ENCODE measurements at regions not wholly inside any gene's neighbourhood (a gene's known extent, or its start where the extent isn't known, plus 50 kb on each side); places are given as distances from the start of the nearest gene placed in this dataset.

DNA sequence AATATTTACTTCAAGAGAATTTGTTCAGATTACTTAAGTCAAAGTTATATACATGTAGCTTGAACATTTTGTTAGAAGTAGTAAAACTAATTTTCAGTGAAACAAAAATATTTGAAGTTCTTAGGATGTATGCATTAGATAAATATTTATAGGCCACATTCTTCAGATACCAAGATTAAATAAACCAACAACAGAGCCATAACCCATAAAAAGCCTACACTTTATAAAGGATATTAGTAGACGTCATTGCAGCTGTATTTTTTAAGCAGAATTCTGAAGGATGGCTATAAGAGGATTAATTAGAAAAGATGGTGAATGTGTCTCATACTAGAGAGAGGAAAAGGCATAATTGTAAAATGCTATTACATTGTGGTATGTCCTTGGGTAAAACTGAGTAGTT lies 449.7 kb upstream of the ALCAM start:
- H3K4me3 Mint-ChIP-seq (ENCODE audit: unreplicated experiment): no peak overlapping the region

DNA sequence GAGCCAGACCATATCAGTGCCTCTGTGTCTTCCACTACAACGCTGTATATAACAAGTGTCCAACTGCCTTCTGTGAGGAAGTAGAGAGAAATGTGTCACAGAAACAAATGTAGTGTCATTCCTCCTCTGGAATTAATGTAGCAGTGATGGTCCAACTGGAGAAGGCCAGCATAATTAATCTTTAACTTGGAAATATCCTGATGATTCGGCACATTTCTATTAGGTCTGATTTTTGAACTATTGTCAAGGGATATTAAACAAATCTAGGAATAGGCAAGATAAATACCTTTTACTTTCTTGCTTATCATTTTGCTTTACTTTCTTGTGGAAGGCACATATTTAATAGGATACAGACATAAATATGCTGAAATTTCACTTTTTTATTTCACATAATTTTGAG lies 446.2 kb upstream of the ALCAM start:
- Mint-ChIP-seq H3K9me3 (ENCODE audit: unreplicated experiment) (peaks cover 13% of the 10 kb centered on the region), H3K4me1 (ENCODE audit: unreplicated experiment) (peaks cover 30% of the 10 kb centered on the region), H3K4me3 (ENCODE audit: unreplicated experiment) (no peak overlapping the region), H3K36me3 (ENCODE audit: unreplicated experiment) (no peaks in the 10 kb centered on the region), H3K27ac (ENCODE audit: unreplicated experiment) (no peak overlapping the region), H3K27me3 (ENCODE audit: unreplicated experiment) (no peaks in the 10 kb centered on the region)
- DNase-seq (ENCODE audit: extremely low spot score, unreplicated experiment): no peak
- TF ChIP-seq, protein P1, sequence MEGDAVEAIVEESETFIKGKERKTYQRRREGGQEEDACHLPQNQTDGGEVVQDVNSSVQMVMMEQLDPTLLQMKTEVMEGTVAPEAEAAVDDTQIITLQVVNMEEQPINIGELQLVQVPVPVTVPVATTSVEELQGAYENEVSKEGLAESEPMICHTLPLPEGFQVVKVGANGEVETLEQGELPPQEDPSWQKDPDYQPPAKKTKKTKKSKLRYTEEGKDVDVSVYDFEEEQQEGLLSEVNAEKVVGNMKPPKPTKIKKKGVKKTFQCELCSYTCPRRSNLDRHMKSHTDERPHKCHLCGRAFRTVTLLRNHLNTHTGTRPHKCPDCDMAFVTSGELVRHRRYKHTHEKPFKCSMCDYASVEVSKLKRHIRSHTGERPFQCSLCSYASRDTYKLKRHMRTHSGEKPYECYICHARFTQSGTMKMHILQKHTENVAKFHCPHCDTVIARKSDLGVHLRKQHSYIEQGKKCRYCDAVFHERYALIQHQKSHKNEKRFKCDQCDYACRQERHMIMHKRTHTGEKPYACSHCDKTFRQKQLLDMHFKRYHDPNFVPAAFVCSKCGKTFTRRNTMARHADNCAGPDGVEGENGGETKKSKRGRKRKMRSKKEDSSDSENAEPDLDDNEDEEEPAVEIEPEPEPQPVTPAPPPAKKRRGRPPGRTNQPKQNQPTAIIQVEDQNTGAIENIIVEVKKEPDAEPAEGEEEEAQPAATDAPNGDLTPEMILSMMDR (IDR thresholded peaks at IDR 0.05): no peak

More for the DNA sequence above, 449.7 kb upstream of the ALCAM start:
- H3K27me3 Mint-ChIP-seq (ENCODE audit: unreplicated experiment): no peaks in the 10 kb centered on the region
- H3K9me3 Mint-ChIP-seq (ENCODE audit: unreplicated experiment): peaks cover 13% of the 10 kb centered on the region
- peaks cover 31% of the 10 kb centered on the region for H3K4me1 Mint-ChIP-seq (ENCODE audit: unreplicated experiment)
- H3K27ac Mint-ChIP-seq (ENCODE audit: unreplicated experiment): peak overlapping the region; percentile 69
- TF ChIP-seq, protein P1 (IDR thresholded peaks at IDR 0.05): no peak
- H3K36me3 Mint-ChIP-seq (ENCODE audit: unreplicated experiment): no peaks in the 10 kb centered on the region
- DNase-seq (ENCODE audit: extremely low spot score, unreplicated experiment): no peak

DNA sequence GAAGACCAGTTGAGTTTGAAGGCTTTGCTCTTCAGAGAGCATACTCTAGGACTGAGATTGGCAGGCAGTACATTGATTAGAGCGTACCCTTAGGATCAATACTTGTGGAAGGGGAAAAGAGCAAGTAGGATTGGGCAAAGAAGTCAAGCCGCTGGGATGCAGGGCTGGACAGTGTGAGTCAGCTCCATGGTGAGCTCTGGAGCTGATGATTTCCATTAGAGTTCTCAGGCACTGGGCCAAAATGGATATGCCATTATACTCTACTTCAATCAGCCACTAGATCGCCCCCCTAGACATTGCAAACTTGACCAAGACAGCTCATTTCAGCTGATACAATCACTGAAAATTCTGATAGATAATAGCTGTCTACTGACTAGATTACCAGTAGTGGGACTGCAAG lies 432.7 kb upstream of the ALCAM start:
- Mint-ChIP-seq H3K27ac (ENCODE audit: unreplicated experiment) (no peak overlapping the region), H3K27me3 (ENCODE audit: unreplicated experiment) (no peaks in the 10 kb centered on the region), H3K4me3 (ENCODE audit: unreplicated experiment) (no peak overlapping the region), H3K36me3 (ENCODE audit: unreplicated experiment) (peaks cover 14% of the 10 kb centered on the region), H3K4me1 (ENCODE audit: unreplicated experiment) (peaks cover 12% of the 10 kb centered on the region), H3K9me3 (ENCODE audit: unreplicated experiment) (peaks cover 21% of the 10 kb centered on the region)
- TF ChIP-seq, protein P1 (IDR thresholded peaks at IDR 0.05): no peak
- no peak for DNase-seq (ENCODE audit: extremely low spot score, unreplicated experiment)

DNA sequence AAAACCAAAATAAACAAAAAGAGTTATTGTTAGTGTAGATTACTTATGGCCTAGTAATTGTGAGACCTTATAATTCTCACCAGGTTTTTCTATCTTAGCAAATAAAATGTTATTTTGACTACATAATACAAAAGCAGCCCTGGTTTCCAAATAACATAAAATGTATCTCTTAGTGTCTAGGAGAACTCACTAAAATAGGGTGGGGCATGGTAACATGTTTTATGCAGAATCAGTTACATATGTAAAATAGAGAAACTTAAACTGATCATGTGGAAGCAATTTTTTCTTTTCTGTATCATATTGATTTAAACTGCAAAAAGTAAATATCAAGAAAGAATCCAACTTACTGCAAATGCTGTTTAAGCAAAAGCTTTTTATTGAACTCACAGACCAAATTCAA lies 431.1 kb upstream of the ALCAM start:
- H3K27ac Mint-ChIP-seq (ENCODE audit: unreplicated experiment): no peak overlapping the region
- peaks cover 3% of the 10 kb centered on the region for H3K36me3 Mint-ChIP-seq (ENCODE audit: unreplicated experiment)
- no peak for DNase-seq (ENCODE audit: extremely low spot score, unreplicated experiment)
- peaks cover 8% of the 10 kb centered on the region for H3K9me3 Mint-ChIP-seq (ENCODE audit: unreplicated experiment)
- no peaks in the 10 kb centered on the region for H3K27me3 Mint-ChIP-seq (ENCODE audit: unreplicated experiment)
- peaks cover 6% of the 10 kb centered on the region for H3K4me1 Mint-ChIP-seq (ENCODE audit: unreplicated experiment)
- TF ChIP-seq, protein P1 (IDR thresholded peaks at IDR 0.05): no peak
- H3K4me3 Mint-ChIP-seq (ENCODE audit: unreplicated experiment): no peak overlapping the region

DNA sequence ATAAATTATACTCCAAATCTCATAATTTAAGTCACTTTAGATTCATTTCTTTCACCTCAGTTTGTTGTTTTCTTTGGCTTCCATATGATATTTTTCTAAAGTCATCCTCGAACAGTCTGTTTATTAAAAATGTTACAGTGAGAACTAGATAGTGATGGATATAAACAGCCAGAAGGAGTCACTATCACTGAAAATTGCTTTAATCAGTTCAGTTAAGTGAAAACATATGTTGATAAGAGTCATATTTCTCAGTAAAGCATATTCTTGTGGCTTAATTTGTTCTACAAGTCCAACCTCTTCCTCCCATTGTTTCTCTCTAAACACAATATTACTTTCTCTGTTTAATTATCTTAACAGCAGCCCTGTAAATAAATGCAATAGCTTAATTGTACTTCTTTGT lies 427.5 kb upstream of the ALCAM start:
- Mint-ChIP-seq H3K9me3 (ENCODE audit: unreplicated experiment) (no peaks in the 10 kb centered on the region), H3K4me3 (ENCODE audit: unreplicated experiment) (no peak overlapping the region), H3K27me3 (ENCODE audit: unreplicated experiment) (no peaks in the 10 kb centered on the region), H3K27ac (ENCODE audit: unreplicated experiment) (no peak overlapping the region), H3K4me1 (ENCODE audit: unreplicated experiment) (peaks cover 12% of the 10 kb centered on the region), H3K36me3 (ENCODE audit: unreplicated experiment) (no peaks in the 10 kb centered on the region)
- TF ChIP-seq, protein P1 (IDR thresholded peaks at IDR 0.05): no peak
- DNase-seq (ENCODE audit: extremely low spot score, unreplicated experiment): no peak
